ENCODE measurements at regions not wholly inside any gene's neighbourhood (a gene's known extent, or its start where the extent isn't known, plus 50 kb on each side); places are given as distances from the start of the nearest gene placed in this dataset.
A peak's percentile ranks its signal among the peaks of the same experiment; 100 is the strongest.

DNA sequence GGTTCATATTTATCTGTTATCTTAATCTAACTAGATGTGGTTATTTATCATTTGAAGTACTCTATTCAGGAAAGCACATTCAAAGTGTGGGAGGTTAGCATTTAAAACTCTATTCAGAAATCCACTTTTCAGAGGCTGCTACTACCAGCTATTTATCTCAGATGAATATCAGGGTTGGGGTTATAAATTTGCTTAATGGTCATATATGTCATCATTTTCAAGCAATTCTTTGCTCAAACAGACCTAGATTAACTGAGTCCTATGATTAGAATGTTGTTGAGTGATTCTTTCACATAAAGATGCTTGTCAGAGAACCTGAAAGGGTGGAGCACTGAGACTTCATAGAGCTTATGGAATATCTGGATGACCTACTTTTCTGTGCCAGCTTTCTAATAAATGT lies 436.9 kb upstream of the TGFBR2 start:
- DNase-seq (ENCODE audit: low spot score): no peak

DNA sequence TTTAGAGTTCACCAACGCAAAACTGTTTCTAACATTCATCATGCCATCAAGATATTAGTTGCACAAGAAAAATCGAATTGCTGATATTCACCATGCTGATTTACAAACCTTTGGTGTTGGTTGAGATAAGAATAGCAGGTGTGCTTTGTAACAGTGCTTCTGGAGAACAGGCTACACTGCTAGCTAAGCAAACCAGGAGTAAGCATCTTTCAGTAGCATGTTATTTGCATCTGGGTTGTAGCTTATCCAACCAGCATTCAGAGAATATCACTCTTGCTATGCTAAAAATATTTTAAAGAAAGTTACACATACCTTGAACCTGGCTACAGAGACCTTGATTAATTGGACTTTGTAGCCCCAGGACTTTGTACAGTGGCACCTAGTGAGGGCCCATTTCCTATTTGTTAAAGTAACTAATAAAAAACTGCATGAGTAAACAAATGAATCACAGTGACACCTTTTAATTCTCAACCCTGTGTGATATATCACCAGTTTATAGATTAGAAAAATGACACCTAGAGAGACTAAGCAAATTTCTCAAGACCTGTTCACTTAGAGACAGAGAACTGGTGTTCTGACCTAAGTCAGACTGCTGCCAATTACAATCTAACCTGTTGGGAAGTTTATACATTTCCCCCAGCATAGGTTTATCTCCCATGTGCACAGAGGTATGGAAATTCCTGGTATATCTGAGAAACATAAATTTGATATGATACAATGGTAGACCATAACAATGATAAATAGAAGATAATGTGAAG lies 435.5 kb upstream of the TGFBR2 start:
- no peak for DNase-seq (ENCODE audit: low spot score)

DNA sequence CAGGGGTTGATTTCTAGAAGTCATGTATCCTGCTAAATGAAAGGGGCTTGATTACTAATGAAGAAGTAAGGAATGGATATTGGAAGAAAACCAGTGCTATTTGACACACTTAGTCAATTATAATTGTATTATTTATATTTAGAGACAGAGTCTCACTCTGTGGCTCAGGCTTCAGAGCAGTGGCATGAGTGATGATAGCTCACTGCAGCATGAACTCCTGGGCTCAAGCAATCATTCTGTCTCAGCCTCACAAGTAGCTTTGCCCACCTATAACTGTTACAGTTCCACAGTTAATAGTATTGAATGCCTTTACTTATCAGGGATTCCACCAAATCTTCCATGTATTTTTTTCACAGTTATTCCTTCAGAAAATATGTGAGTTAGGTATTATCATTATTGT lies 432.0 kb upstream of the TGFBR2 start:
- no peak for DNase-seq (ENCODE audit: low spot score)

DNA sequence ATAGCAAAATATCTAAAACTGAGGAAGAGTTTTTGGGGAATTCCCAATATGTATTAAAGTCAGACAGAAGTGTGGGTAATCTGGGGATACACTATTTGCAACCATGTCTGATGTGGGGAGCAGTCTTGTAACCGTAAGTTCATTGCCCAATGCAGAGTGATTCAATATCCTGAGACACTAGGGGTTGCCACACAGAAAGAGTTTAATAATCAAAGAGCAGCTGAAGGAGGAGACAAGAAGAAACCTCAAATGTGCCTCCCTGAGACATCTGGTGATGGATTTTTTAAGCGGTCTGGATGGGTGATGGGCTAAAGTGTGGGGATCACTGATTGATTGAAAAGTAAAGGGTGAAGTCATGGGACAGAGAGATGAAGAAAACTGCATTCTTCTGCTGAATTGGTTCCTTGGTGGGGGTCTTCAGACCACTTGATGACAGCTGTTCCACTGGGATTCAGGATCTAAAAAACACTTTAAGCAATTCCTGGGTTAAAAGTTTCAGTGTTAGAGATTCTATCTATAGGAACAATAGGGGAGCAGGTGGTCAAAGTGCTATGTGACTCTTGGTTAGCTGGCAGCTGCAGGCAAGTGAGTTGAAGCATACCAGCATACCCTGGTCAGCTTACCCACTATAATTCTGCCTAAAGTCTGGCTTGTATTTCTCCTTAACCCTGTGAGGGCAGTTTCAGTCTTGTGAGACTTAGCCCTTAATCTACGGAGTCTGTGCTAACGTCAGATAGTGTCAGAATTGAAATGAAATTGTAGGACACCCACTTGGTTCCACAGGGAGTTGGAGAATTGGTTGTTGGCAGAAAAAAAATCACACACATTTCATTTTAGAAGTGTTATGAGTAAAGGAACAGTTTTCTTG lies 425.9 kb upstream of the TGFBR2 start:
- DNase-seq (ENCODE audit: low spot score): no peak

DNA sequence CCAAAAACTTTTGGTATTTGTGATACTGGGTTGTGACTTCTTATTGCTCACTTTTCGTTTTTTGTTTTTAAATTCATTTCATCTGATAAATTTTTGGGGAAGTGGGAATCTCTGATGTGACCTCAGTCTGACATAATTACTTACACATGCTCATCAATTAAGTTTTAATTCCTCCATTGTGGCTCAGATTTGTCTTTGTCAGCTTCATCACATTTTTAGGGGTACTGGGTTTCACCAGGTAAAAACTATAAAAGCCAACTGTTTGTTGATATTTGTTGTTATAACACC lies 425.3 kb upstream of the TGFBR2 start:
- DNase-seq (ENCODE audit: low spot score): no peak

DNA sequence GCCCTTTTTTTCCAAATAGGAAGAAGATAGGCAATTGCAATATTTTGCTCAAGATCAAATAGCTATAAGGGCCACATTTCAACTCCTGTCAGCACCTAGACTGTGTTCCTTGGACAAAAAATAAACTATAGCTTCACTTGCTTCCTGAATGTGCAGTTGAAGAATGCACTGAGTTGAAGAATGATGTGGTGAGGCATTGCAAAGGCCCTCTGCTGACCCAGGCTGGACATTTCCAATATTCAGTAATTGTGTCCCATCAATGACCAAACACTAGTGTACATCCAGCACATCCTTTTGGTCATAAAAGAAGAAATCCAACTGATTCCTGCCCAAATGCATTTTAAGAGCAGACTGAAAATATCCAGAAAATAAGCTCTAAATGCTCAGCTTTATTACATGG lies 424.8 kb upstream of the TGFBR2 start:
- DNase-seq (ENCODE audit: low spot score): no peak

DNA sequence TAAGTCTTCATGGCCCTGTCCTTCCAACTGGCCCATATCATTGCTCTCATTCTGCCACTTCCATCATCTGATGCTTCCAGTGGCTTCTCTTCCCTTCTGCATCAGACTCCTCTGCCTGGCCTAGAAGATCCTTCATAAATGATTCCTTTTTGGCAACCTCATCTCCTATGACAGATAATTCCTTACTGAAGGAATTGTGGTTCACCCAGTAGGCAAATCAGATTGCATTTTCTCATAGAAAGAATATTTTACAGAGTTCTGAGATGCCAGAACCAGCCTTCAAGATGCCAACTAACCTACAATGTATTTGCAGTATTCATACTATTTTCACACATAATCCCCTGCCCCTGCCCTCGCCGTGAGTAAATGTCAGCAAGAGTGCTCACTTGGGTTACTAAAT lies 423.0 kb upstream of the TGFBR2 start:
- DNase-seq (ENCODE audit: low spot score): no peak

DNA sequence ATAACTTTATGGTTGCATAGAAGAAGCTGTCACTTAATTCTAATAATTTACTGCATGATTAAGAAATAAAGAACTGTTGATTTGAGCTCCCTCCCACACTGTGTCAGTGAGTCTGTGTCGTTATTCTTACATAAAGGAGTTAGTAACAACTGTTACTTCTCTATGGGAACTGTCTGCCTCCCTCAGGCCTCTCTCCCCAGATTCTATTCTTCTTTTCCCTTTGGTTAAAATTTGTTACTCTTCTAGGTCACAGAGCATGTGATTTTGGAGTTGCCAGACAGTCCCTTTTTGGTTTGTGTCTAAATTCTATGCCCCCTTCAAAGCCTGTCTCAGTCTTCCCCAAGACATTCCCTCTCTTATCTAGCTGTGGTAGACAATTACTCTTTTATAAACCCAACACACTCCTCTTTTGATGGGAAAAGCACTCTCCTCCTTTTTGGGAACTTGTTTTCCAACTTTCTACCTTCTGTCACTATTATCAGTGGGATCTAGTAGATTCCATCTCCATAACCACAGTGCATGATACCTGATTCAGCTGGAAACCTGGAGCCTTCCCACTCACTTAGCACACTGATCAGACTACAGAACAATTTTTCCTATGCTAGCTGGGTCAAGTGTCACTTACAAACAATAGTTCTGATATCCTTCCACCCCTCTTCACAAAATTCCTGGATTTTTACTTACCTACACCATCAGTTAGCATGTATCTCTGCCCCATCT lies 422.1 kb upstream of the TGFBR2 start:
- no peak for DNase-seq (ENCODE audit: low spot score)

DNA sequence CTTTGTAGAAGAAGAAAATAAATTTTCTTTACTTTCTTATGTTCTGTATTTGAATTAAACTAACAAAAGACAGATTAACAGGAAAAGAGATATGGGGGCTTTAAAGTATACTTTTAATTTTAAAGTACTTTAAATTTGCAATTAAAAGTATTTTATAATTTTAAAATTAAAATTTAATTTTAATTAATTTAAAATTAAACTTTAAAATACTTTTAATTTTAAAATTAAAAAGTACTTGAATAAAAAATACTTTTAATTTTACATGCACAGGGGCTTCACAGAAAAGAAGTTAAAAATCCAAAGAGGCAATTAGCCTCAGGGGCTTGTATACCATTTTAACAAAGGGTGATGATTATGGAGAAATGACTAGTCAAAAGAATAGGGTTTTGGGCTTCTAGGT lies 420.5 kb upstream of the TGFBR2 start:
- DNase-seq (ENCODE audit: low spot score): no peak

DNA sequence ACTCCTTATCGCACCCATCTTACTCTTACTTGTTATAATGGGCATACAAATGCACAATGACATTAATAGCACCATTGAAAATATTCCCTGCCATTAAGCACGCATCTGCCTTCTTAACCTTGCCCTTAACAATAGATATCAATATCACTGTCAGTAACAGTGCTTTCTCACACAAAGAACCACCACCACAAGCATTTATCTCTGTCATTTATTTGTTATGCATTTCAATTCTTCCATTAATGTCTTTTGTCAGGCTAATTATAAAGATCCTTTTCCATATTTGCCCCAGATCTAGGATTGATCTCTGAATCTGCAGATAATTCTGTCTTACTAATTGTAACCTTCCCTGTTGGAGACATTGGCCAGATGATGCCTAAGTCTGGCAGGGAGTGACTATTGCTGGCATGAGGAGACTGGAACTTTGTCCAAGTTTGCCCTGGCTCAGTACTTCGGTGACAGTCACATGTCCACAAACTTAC lies 419.6 kb upstream of the TGFBR2 start:
- no peak for DNase-seq (ENCODE audit: low spot score)

DNA sequence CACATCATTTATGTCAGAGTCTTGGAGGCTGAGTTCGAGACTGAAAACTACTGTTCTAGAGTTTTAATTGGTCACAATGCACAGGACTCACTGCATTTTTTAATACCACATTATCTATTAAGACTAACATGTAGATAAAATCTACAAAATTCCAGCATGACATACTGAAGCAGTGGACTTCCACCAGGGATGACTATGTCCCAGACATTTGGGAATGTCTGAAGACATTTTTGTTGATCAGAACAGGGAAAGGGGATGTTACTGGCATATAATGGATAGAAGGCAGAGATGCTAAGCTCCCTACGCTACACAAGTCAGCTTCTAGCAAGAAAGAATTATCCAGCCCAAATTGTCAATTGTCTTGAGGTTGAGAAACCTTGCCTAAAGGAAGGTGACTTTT lies 419.0 kb upstream of the TGFBR2 start:
- no peak for DNase-seq (ENCODE audit: low spot score)

DNA sequence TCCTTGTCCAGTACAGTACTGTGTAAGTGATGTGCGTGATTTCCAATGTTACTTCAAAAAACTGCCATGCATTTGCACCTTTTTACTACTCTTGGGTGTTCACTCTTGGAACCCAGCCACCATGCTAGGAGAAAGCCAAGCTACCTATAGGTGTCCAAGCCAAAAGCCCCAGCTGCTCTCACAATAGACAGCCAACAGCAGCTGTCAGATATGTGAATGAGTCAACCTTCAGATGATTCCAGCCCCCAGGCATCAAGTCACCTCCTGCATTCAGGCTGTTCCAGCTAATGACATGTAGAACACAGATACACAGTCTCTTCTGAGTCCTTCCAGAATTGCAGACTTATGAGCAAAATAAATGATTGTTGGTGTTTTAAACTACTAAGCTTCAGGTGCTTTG lies 417.7 kb upstream of the TGFBR2 start:
- no peak for DNase-seq (ENCODE audit: low spot score)

DNA sequence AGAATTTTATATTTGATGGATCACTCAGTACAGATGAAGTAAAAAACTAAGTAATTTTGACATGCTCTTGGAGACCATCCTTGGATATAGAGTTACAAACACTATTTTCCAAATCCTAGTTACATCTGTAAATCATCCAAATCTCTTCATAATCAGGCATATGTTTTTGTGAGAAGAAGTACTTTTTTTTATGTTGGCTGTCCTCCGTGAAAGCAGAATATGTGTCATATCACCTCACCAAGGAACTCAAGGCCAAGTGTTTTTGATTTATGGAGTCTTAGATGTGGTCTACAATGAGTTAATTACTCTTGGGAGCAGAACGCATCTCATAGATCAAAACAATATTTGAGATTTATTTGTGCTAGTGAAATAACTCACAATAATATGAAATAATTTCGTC lies 416.5 kb upstream of the TGFBR2 start:
- no peak for DNase-seq (ENCODE audit: low spot score)

DNA sequence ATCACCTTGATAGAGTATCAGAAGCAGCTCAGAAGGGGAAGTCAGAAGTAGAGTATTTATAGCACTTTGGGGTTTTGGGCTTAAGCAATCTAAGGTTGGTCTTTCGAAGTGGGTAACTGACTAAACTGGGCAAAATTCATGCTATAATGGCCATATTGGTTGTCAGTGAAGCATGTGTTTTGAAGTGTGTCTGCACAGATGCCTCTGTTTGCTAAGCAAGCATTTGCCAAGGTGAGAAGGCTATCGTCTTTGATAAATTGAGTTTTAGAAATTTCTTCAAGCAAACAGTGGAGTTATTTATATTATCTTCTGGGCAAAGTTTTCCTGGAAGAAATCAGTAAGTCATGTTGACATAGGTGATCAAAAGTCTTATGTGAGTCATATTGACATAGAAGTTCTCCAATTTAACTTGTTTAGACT lies 412.8 kb upstream of the TGFBR2 start:
- DNase-seq (ENCODE audit: low spot score): no peak

DNA sequence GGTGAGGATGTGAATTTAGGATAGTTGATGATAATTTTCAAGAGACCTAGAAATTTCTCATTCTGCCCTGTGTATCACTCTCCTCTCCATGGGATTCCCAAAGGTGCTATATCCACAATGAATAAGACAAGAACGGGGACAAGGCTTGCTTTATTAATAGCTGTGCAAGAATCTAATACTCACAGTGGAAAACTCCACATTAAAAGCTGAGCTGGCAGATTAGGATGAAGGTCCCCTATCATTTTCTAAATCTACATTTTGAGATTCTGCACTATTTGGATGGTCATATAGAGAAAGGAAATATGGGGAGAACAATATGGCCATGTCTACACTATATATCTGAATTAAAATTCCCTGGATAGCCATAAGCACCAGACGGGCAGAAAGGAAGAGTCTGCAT lies 411.0 kb upstream of the TGFBR2 start:
- no peak for DNase-seq (ENCODE audit: low spot score)

DNA sequence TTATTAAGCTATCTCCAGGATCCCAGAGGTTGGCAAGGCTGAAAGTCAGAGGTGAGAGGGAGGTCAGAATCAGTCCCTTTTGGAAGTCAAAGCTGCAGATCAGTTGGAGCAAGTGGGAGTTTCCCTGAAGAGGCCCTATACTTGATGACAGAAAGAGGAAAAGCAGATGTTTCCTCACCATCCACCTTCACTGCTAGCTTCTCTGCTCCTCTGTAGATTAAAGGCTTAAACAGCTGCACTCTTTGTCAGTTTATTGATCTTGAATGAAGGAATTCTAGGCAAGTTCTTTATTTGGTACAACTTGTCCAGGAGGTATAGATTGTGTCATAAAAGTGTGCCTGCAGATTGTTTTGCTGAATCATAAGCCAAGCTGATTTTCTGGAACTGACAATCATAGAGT lies 408.2 kb upstream of the TGFBR2 start:
- no peak for DNase-seq (ENCODE audit: low spot score)

DNA sequence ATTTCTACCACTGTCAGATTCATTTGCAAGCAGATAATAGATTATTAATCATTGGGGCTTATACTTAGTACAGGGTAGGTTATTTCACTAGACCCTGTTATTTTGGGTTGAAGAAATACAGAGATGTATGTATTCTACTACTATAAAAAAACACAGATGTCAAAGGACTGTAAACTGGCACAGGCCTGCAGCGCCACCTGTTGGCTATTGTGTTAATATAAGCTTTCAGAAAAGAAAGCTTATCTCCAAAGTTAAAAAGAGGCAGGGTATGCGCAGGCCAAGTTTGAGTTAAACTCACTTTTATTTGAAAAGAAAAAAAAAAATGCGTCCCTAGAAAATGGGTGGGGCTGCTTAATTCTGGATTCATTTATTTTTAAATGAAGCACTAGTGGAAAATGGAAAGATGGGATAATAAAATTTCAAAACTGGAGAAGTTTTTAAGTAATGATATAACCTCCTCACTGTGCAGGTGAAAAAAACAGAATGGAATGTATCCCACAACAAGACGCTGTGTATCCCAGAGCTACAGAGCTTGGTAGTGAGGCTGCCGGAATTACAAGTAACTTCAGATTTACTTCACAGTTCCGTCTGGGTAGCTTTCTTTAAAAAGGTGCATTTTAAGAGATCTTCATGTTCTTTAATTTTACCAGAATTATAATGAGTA lies 407.2 kb upstream of the TGFBR2 start:
- DNase-seq (ENCODE audit: low spot score): peak; percentile 16

DNA sequence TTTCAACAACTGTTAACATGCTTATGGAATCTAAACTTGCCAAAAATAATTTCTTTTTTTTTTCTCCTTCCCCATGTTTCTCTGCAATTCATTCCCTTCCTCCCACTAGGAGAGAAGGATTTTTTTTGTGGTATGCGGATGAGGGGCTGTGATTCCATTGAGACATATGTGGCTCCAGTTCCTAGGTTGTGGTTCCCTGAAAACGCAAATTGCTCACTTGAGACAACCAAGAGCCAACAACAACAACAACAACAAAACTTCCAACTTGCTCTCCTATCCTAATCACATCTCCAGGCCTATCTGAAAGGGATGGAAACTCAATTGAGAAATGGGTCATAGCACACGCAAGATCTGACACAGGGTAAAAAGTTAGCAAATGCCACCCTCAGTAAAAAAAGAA lies 406.5 kb upstream of the TGFBR2 start:
- DNase-seq (ENCODE audit: low spot score): no peak

DNA sequence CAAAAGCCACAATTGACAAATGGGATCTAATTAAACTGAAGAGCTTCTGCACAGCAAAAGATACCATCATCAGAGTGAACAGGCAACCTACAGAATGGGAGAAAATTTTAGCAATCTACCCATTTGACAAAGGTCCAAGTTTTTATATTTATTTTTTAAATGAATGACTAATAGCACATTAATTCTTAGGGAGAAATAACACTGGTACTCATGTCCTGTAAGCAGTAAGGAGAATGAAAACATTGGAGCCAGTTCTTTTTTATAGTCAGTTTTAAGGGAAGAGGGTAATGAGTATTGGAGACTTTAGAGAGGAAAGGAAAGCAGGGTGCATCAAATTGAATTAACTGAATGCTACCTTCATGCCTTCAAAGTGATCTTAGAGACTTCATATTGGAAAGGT lies 404.7 kb upstream of the TGFBR2 start:
- no peak for DNase-seq (ENCODE audit: low spot score)

DNA sequence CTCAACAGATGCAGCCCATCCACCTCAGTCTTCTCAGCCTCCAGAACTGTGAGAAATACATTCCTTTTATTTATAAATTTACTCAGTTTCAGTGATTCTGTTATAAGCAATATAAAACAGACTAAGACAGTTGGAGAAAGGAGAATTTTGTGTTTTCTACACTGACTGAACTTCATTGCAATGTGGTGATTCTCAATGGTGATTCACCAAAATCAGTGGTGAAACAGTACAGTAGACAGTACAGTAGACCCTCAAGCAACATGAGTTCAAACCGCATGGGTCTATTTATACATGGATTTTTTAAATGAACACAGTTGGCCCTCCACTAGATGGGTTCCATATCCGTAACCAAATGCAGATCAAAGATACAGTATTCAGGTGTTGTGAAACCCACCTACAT lies 403.1 kb upstream of the TGFBR2 start:
- no peak for DNase-seq (ENCODE audit: low spot score)

DNA sequence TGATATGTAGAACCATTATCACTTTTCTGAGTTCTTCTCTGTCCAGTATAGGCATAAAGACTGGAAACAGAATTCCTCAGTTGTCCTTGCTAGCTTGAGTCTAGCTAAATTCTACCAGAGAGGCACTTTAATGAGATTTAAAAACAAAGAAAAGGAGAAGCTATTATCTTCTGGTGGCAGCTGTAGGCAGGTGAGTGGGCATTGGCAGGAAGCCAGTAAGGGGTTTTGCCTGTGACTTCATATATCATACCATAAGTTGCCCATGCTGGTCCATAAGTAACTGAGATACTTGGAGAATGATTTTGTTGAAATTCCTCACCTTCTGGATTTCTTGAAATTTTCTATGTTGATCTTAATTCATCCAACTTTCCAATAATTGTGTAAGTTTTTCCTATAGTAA lies 402.3 kb upstream of the TGFBR2 start:
- DNase-seq (ENCODE audit: low spot score): no peak

DNA sequence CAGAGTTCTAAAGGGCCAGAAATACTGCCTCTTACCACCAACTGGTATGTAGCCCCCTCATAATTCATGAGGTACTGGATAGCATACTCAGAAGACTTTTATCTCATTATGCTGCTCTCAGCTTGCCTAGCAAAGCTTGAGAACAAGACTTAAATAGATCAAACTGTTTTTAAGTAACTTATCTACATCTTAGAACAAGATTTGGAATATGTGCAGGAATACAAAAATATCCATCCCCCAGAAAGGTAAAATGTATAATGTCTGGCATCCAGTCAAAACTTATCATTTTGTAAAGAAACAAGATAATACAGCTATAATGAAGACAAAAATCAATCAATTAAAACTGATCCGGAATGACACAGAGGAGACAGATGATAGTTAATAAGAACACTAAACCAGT lies 400.4 kb upstream of the TGFBR2 start:
- DNase-seq (ENCODE audit: low spot score): no peak

DNA sequence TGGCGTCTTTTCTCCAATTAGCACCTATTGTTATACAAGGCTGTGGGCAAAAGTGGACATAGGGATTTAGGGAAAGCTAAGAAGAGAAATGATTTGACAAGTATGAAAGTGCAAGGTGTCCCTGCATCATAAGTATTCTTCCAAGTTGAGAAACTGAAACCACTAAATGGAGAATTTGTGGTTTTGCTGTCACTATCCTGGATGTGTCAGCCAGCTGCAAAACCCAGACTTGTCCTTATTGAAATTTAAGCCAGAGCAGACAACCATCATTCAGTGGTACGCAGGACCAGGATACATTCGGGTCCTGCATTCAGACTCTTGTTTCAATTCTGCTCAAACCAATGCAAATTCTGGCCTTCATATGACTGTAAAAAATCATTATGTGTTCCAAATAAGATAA lies 384.8 kb upstream of the TGFBR2 start:
- DNase-seq (ENCODE audit: low spot score): no peak
